ENCODE measurements at regions not wholly inside any gene's neighbourhood (a gene's known extent, or its start where the extent isn't known, plus 50 kb on each side); places are given as distances from the start of the nearest gene placed in this dataset.

- TF ChIP-seq ZNF462 (CRISPR knock-in tag; IDR thresholded peaks at IDR 0.05) (no peak), NANOG (IDR thresholded peaks at IDR 0.05; ENCODE audit: borderline replicate concordance) (no peak), POLR2AphosphoS5 (IDR thresholded peaks at IDR 0.05; ENCODE audit: low read depth) (no peak)
Measured at GRCh38 chr5:136754216-136754615, 388.9 kb upstream of the TRPC7 start (continued).

GRCh38 chr5:136750224-136750862 lies 385.0 kb upstream of the TRPC7 start:
- H3K27ac Mint-ChIP-seq: no peak overlapping the region
- Histone ChIP-seq H3F3A (replicated peaks; ENCODE audit: low read depth) (no peaks in the 10 kb centered on the region), H3K79me2 (replicated peaks; ENCODE audit: insufficient read depth) (no peaks in the 10 kb centered on the region), H4K20me1 (replicated peaks; ENCODE audit: insufficient read depth) (no peaks in the 10 kb centered on the region), H3K27ac (ENCODE audit: low read depth) (no peak overlapping the region), H3K4me3 (no peak overlapping the region), H3K36me3 (ENCODE audit: insufficient read depth) (no peaks in the 10 kb centered on the region), H3K4me2 (no peak overlapping the region), H2AFZ (no peak overlapping the region), H3K27me3 (ENCODE audit: insufficient read depth) (no peaks in the 10 kb centered on the region), H3K9me2 (ENCODE audit: insufficient read depth) (peaks cover 8% of the 10 kb centered on the region), H3K4me1 (ENCODE audit: insufficient read depth) (peaks cover 4% of the 10 kb centered on the region; the same call in 1 of the 2 replicates)
- no peak for ATAC-seq
- H3K4me3 Mint-ChIP-seq: no peak overlapping the region
- peaks cover 2% of the 10 kb centered on the region; the same call in 1 of the 3 replicates for H3K9me3 Mint-ChIP-seq
- DNase-seq (ENCODE audit: low spot score): no peak
- no peaks in the 10 kb centered on the region; the same call in 2 of the 3 replicates for H3K36me3 Mint-ChIP-seq (ENCODE audit: low read depth)
- H3K4me1 Mint-ChIP-seq: no peaks in the 10 kb centered on the region
- no peaks in the 10 kb centered on the region for H3K27me3 Mint-ChIP-seq (ENCODE audit: insufficient read depth, low read depth, poor library complexity)
- TF ChIP-seq ZNF462 (CRISPR knock-in tag; IDR thresholded peaks at IDR 0.05) (no peak), STAT1 (IDR thresholded peaks at IDR 0.05; ENCODE audit: unreplicated experiment) (no peak), POLR2AphosphoS5 (IDR thresholded peaks at IDR 0.05; ENCODE audit: low read depth) (no peak), ETS1 (IDR thresholded peaks at IDR 0.05) (no peak)

All from GM23338 (cell line).